ENCODE measurements at regions not wholly inside any gene's neighbourhood (a gene's known extent, or its start where the extent isn't known, plus 50 kb on each side); places are given as distances from the start of the nearest gene placed in this dataset.
"Not testable (repeated sequence)": the region's sequence is repeated elsewhere in the genome, so short reads cannot be mapped to it uniquely, and the experiment has no call there.

- not testable (repeated sequence) for TF ChIP-seq CTCF, POLR2A (IDR thresholded peaks at IDR 0.05)
Observed at GRCh38 chr15:21018176-21018575, 152.1 kb upstream of the POTEB2 start.
